Stimulated activated CD4-positive, alpha-beta T cell treated with anti-CD3 and anti-CD28 coated beads, TNF-alpha, amount 100 ng/mL, for 48 hours (primary cell): ENCODE measurements at regions not wholly inside any gene's neighbourhood (a gene's known extent, or its start where the extent isn't known, plus 50 kb on each side); places are given as distances from the start of the nearest gene placed in this dataset.
A peak's percentile ranks its signal among the peaks of the same experiment; 100 is the strongest.

Experiments used
- DNase-seq, 3 donors: peaks; one replicate each; pipeline ENCODE4 v3.0.0-alpha.2; 2020; ENCODE audit warnings: low read depth in 3 of 3

GRCh38 chr4:24666816-24667477 lies 82.6 kb upstream of the DHX15 start:
- DNase-seq: no peak

GRCh38 chr4:24668956-24669355 lies 84.6 kb upstream of the DHX15 start:
- DNase-seq: no peak

GRCh38 chr4:24669751-24670150 lies 85.4 kb upstream of the DHX15 start:
- DNase-seq: no peak

- DNase-seq: no peak
Measured at GRCh38 chr4:24671849-24672248, 87.5 kb upstream of the DHX15 start.

- no peak for DNase-seq
Measured at GRCh38 chr4:24672880-24673279, 88.5 kb upstream of the DHX15 start.

GRCh38 chr4:24674279-24674678 lies 89.9 kb upstream of the DHX15 start:
- DNase-seq: no peak

GRCh38 chr4:24675721-24676389 lies 91.5 kb upstream of the DHX15 start:
- no peak for DNase-seq

GRCh38 chr4:24677909-24678308 lies 93.6 kb upstream of the DHX15 start:
- no peak for DNase-seq

- DNase-seq: no peak
Measured at GRCh38 chr4:24680746-24681448, 96.5 kb upstream of the DHX15 start.

GRCh38 chr4:24683116-24683515 lies 98.8 kb upstream of the DHX15 start:
- DNase-seq: no peak

GRCh38 chr4:24686866-24687692 lies 102.7 kb upstream of the DHX15 start:
- peak in 2 of 3 donors; percentile 1 to 10 for DNase-seq

- DNase-seq: no peak
Measured at GRCh38 chr4:24688453-24688852, 104.1 kb upstream of the DHX15 start.

GRCh38 chr4:24689212-24689611 lies 104.9 kb upstream of the DHX15 start:
- no peak for DNase-seq

GRCh38 chr4:24690436-24690835 lies 104.9 kb upstream of the SOD3 start:
- DNase-seq: no peak

- DNase-seq: no peak
Measured at GRCh38 chr4:24693636-24694035, 101.7 kb upstream of the SOD3 start.

GRCh38 chr4:24700118-24700517 lies 95.3 kb upstream of the SOD3 start:
- DNase-seq: no peak

- no peak for DNase-seq
Measured at GRCh38 chr4:24701683-24702082, 93.7 kb upstream of the SOD3 start.

- no peak for DNase-seq
Measured at GRCh38 chr4:24702281-24702680, 93.1 kb upstream of the SOD3 start.

GRCh38 chr4:24703298-24703697 lies 92.1 kb upstream of the SOD3 start:
- no peak for DNase-seq

- no peak for DNase-seq
Measured at GRCh38 chr4:24704149-24704548, 91.2 kb upstream of the SOD3 start.

GRCh38 chr4:24705016-24705753 lies 90.2 kb upstream of the SOD3 start:
- no peak for DNase-seq
